ENCODE measurements at regions not wholly inside any gene's neighbourhood (a gene's known extent, or its start where the extent isn't known, plus 50 kb on each side); places are given as distances from the start of the nearest gene placed in this dataset.
"Not testable (repeated sequence)": the region's sequence is repeated elsewhere in the genome, so short reads cannot be mapped to it uniquely, and the experiment has no call there.

DNA sequence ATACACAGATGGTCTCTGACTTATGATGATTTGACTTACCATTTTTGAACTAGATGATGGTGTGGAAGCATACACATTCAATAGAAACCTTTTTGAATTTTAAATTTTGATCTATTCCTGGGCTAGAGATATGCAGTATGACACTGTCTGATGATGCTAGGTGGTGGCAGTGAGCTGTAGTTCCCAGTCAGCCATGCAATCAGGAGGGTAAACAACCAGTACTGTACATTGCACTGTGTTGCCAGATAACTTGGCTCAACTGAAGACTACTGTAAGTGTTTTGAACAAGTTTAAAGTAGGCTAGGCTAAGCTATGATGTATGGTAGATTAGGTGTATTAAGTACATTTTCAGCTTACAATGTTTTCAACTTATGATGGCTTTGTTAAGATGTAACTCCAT lies 859.1 kb upstream of the ARRDC3 start:
- TF ChIP-seq, protein P1, sequence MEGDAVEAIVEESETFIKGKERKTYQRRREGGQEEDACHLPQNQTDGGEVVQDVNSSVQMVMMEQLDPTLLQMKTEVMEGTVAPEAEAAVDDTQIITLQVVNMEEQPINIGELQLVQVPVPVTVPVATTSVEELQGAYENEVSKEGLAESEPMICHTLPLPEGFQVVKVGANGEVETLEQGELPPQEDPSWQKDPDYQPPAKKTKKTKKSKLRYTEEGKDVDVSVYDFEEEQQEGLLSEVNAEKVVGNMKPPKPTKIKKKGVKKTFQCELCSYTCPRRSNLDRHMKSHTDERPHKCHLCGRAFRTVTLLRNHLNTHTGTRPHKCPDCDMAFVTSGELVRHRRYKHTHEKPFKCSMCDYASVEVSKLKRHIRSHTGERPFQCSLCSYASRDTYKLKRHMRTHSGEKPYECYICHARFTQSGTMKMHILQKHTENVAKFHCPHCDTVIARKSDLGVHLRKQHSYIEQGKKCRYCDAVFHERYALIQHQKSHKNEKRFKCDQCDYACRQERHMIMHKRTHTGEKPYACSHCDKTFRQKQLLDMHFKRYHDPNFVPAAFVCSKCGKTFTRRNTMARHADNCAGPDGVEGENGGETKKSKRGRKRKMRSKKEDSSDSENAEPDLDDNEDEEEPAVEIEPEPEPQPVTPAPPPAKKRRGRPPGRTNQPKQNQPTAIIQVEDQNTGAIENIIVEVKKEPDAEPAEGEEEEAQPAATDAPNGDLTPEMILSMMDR (IDR thresholded peaks at IDR 0.05), result no peak

DNA sequence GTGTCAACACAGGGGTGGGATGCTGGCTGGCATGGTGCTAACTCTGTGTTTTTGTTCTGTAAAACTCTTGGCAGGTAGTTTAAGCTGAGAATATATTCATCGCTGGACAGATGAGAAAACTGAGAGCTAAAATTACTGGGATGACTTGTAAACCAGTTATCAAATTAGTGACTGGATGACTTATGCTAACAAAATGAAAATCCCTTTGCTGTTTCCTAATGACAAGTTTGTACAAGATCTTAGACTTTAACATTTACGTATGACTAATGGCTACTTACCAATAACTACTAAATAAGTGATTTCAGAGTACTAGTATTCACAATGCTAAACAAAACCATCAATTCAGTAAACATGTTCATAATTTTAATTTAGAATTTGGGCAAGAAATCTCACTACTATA lies 854.8 kb upstream of the ARRDC3 start:
- no peak overlapping the region for H3K4me3 ChIP-seq
- no peak for DNase-seq (ENCODE audit: low spot score)
- TF ChIP-seq, protein P1 (IDR thresholded peaks at IDR 0.05), result no peak
- no peak overlapping the region for H3K27ac ChIP-seq

More for the DNA sequence above, 859.1 kb upstream of the ARRDC3 start:
- no peak overlapping the region for H3K4me3 ChIP-seq
- no peak overlapping the region for H3K27ac ChIP-seq
- DNase-seq (ENCODE audit: low spot score), result no peak

DNA sequence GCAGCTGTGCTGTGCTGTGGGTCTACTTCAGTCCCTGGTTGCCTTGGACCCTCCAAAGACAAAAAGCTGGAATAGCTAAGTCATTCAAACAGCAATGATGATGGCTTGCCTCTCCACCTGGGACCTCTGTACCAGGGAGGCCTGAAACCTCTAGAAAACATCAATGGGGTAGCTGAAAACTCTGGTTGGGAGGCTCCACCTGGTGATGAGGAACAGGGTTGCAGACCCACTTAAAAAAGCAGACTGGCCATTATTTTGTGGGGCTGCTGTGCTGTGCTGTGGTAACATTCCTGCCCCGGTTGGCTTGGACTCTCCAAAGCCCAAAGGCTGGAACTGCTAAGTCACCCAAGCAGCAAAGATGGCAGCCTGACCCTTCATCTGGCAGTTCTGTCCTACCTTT lies 839.3 kb upstream of the ARRDC3 start:
- no peak overlapping the region for H3K27ac ChIP-seq
- H3K4me3 ChIP-seq, result no peak overlapping the region
- TF ChIP-seq, protein P1 (IDR thresholded peaks at IDR 0.05), result no peak
- no peak for DNase-seq (ENCODE audit: low spot score)

DNA sequence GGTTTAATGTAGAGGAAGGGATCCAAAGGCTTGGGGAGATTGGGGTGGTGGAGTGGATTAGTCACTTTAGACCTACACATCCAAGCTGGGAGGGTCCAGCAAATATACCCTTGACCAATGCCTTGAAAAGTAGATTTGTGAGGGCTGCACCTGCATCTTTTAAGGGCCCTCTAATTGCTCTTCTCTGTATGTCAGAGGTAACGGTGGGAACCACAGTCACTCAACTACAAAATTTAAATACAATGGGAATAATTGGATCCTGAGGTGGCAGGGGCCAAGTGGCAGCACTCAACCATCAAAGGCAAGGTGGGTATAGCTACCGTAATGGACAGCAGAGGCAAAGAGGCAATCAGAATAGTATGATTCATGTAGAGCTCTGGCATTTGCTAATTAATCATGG lies 833.7 kb upstream of the ARRDC3 start:
- DNase-seq (ENCODE audit: low spot score); H3K27ac ChIP-seq; H3K4me3 ChIP-seq: not testable (repeated sequence)

DNA sequence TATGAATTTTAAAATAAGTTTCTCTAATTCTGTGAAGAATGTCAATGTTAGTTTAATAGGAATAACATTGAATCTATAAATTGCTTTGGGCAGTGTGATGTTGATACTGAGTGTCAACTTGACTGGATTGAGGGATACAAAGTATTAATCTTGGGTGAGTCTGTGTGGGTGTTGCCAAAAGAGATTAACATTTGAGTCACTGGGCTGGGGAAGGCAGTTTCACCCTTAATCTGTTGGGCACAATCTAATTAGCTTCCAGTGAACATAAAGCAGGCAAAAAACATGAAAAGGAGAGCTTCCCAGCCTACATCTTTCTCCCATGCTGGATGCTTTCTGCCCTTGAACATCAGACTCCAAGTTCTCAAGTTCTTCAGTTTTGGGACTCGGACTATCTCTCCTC lies 832.0 kb upstream of the ARRDC3 start:
- DNase-seq (ENCODE audit: low spot score), result no peak
- Histone ChIP-seq H3K27ac (no peak overlapping the region), H3K4me3 (no peak overlapping the region)
- TF ChIP-seq, protein P1 (IDR thresholded peaks at IDR 0.05), result no peak

DNA sequence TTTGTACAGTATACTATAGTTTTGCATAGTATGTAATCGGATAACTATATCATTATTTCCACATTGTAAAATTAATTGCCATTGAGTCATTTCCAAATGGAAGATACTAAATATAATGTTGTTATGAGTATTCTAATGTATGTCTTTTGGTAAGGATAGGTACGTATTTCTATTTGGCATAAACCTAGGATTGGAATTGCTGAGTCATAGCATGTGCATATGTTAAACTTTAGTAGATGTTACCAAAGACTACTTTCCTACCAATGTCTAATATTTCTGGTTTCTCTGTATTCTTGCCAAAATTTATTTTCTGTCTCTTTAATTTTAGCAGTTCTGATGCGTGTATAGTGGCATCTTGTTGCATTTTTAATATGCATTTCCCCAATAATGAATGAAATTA lies 825.1 kb upstream of the ARRDC3 start:
- Histone ChIP-seq H3K27ac (no peak overlapping the region), H3K4me3 (no peak overlapping the region)
- TF ChIP-seq, protein P1 (IDR thresholded peaks at IDR 0.05), result no peak
- DNase-seq (ENCODE audit: low spot score), result no peak

DNA sequence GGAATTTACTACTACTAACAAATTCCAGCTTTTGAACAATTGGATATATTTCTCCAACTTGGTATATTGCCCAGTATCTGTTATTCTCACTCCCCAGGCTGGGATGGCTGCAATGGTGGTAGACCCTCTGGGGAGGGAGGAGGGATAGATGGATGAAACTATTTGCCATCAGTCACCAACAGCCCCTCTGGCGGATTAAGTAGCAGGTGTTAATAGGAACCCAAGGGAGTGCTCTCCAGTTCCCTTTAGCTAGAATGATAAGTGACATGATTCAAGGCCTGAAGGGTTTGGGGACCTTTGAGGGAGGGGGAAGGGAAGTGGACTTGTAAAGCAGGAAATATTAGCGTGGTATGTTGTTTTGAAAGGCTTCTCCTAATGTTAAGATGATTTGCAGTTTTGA lies 824.0 kb upstream of the ARRDC3 start:
- H3K27ac ChIP-seq, result no peak overlapping the region
- TF ChIP-seq, protein P1 (IDR thresholded peaks at IDR 0.05), result no peak
- H3K4me3 ChIP-seq, result no peak overlapping the region
- DNase-seq (ENCODE audit: low spot score), result no peak

DNA sequence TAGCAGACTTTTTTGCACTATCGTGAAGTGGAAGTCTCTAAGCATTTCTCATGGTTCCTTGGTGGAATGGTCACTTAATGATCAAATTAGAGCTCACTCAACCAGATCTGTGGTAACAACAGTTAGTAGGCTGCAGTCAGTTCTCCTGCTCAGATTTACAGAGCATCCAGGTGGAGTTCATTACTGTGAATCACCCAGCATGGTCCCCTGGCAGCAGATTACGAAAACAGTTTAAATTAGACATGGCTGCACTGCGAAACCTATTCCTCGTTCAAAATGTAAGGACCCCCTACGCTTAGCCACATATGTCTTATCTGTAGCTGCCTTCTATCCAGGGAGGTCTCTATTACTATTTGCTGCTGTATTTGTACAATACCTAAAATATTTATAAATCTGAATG lies 823.6 kb upstream of the ARRDC3 start:
- DNase-seq (ENCODE audit: low spot score), result no peak
- Histone ChIP-seq H3K4me3 (no peak overlapping the region), H3K27ac (no peak overlapping the region)
- TF ChIP-seq, protein P1 (IDR thresholded peaks at IDR 0.05), result no peak

DNA sequence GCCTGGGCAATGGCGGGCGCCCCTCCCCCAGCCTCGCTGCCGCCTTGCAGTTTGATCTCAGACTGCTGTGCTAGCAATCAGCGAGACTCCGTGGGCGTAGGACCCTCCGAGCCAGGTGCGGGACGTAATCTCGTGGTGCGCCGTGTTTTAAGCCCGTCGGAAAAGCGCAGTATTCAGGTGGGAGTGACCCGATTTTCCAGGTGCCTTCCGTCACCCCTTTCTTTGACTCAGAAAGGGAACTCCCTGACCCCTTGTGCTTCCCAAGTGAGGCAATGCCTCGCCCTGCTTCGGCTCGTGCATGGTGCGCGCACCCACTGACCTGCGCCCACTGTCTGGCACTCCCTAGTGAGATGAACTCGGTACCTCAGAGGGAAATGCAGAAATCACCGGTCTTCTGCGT lies 815.9 kb upstream of the ARRDC3 start:
- not testable (repeated sequence) for DNase-seq (ENCODE audit: low spot score); H3K27ac ChIP-seq; H3K4me3 ChIP-seq
